ENCODE measurements at regions not wholly inside any gene's neighbourhood (a gene's known extent, or its start where the extent isn't known, plus 50 kb on each side); places are given as distances from the start of the nearest gene placed in this dataset.

- TF ChIP-seq CTCF (IDR thresholded peaks at IDR 0.05; ENCODE audit: low read depth, low read length), result no peak
These were observed 374.6 kb upstream of the ADARB2 start for GRCh38 chr10:2111965-2112364.

GRCh38 chr10:2108496-2108895, 371.2 kb upstream of the ADARB2 start:
- Histone ChIP-seq H3K36me3 (no peaks in the 10 kb centered on the region), H3K4me3 (no peak overlapping the region), H3K4me1 (ENCODE audit: low read depth) (no peaks in the 10 kb centered on the region), H3K27me3 (no peaks in the 10 kb centered on the region), H3K9me3 (ENCODE audit: low read depth) (no peaks in the 10 kb centered on the region), H3K27ac (no peak overlapping the region)
- TF ChIP-seq CTCF (IDR thresholded peaks at IDR 0.05; ENCODE audit: low read depth, low read length), result no peak
- DNase-seq (ENCODE audit: low read depth in 1 of 2, low spot score in 1 of 2), result no peak

More at GRCh38 chr10:2111965-2112364, 374.6 kb upstream of the ADARB2 start:
- no peak for DNase-seq (ENCODE audit: low read depth in 1 of 2, low spot score in 1 of 2)
- Histone ChIP-seq H3K4me3 (no peak overlapping the region), H3K27ac (no peak overlapping the region), H3K9me3 (ENCODE audit: low read depth) (no peaks in the 10 kb centered on the region), H3K36me3 (no peaks in the 10 kb centered on the region), H3K27me3 (no peaks in the 10 kb centered on the region), H3K4me1 (ENCODE audit: low read depth) (no peaks in the 10 kb centered on the region)

- no peak overlapping the region for H3K27ac ChIP-seq
- no peaks in the 10 kb centered on the region for H3K27me3 ChIP-seq
- no peak overlapping the region for H3K4me3 ChIP-seq
- no peaks in the 10 kb centered on the region for H3K9me3 ChIP-seq (ENCODE audit: low read depth)
- no peaks in the 10 kb centered on the region for H3K36me3 ChIP-seq
- H3K4me1 ChIP-seq (ENCODE audit: low read depth), result no peaks in the 10 kb centered on the region
- TF ChIP-seq CTCF (IDR thresholded peaks at IDR 0.05; ENCODE audit: low read depth, low read length), result no peak
- no peak for DNase-seq (ENCODE audit: low read depth in 1 of 2, low spot score in 1 of 2)
These were observed 369.3 kb upstream of the ADARB2 start for GRCh38 chr10:2106641-2107040.

GRCh38 chr10:2099321-2099720, 362.0 kb upstream of the ADARB2 start:
- Histone ChIP-seq H3K36me3 (no peaks in the 10 kb centered on the region), H3K27me3 (no peaks in the 10 kb centered on the region), H3K4me3 (no peak overlapping the region), H3K4me1 (ENCODE audit: low read depth) (no peaks in the 10 kb centered on the region), H3K9me3 (ENCODE audit: low read depth) (no peaks in the 10 kb centered on the region), H3K27ac (no peak overlapping the region)
- DNase-seq (ENCODE audit: low read depth in 1 of 2, low spot score in 1 of 2), result no peak
- no peak for TF ChIP-seq CTCF (IDR thresholded peaks at IDR 0.05; ENCODE audit: low read depth, low read length)

- Histone ChIP-seq H3K4me3 (no peak overlapping the region), H3K27ac (no peak overlapping the region), H3K36me3 (no peaks in the 10 kb centered on the region), H3K27me3 (no peaks in the 10 kb centered on the region), H3K9me3 (ENCODE audit: low read depth) (no peaks in the 10 kb centered on the region), H3K4me1 (ENCODE audit: low read depth) (no peaks in the 10 kb centered on the region)
- no peak for DNase-seq (ENCODE audit: low read depth in 1 of 2, low spot score in 1 of 2)
- no peak for TF ChIP-seq CTCF (IDR thresholded peaks at IDR 0.05; ENCODE audit: low read depth, low read length)
These were observed 360.6 kb upstream of the ADARB2 start for GRCh38 chr10:2097937-2098336.

- Histone ChIP-seq H3K36me3 (no peaks in the 10 kb centered on the region), H3K4me1 (ENCODE audit: low read depth) (no peaks in the 10 kb centered on the region), H3K27ac (no peak overlapping the region), H3K9me3 (ENCODE audit: low read depth) (no peaks in the 10 kb centered on the region), H3K4me3 (no peak overlapping the region), H3K27me3 (no peaks in the 10 kb centered on the region)
- TF ChIP-seq CTCF (IDR thresholded peaks at IDR 0.05; ENCODE audit: low read depth, low read length), result no peak
- no peak for DNase-seq (ENCODE audit: low read depth in 1 of 2, low spot score in 1 of 2)
These were observed 356.8 kb upstream of the ADARB2 start for GRCh38 chr10:2094171-2094570.

Data from cardiac muscle cell (in vitro differentiated cells and primary cell).